H9 (cell line): ENCODE measurements at regions not wholly inside any gene's neighbourhood (a gene's known extent, or its start where the extent isn't known, plus 50 kb on each side); places are given as distances from the start of the nearest gene placed in this dataset.

ENCODE experiments used
- DNase-seq: peaks from one replicate; pipeline ENCODE4 v3.0.0-alpha.2; 2017
- H2AFZ ChIP-seq: one replicate; pipeline ENCODE4 v1.6.1; 2013; ENCODE audit warnings: mild to moderate bottlenecking, low read length, control low read depth, moderate library complexity
- H2AK5ac ChIP-seq: 2 replicates; pipeline ENCODE4 v1.6.1; 2013; ENCODE audit warnings: low read length, control low read depth, mixed read lengths; ENCODE audit not compliant: insufficient read length
- H2BK120ac ChIP-seq: one replicate; pipeline ENCODE4 v1.6.1; 2013; ENCODE audit warnings: low read depth, mild to moderate bottlenecking, low read length, control low read depth, inconsistent platforms; ENCODE audit not compliant: poor library complexity, severe bottlenecking
- H2BK12ac ChIP-seq: 2 replicates; pipeline ENCODE4 v1.6.1; 2013; ENCODE audit warnings: low read length, control low read depth, mixed read lengths, low read depth; ENCODE audit not compliant: insufficient read length
- H2BK15ac ChIP-seq: 2 replicates; pipeline ENCODE4 v1.6.1; 2013; ENCODE audit warnings: low read depth, low read length, control low read depth
- H2BK20ac ChIP-seq: one replicate; pipeline ENCODE4 v1.6.1; 2013; ENCODE audit warnings: low read depth, mild to moderate bottlenecking, low read length, control low read depth, inconsistent platforms; ENCODE audit not compliant: poor library complexity, severe bottlenecking
- H2BK5ac ChIP-seq: 2 replicates; pipeline ENCODE4 v1.6.1; 2013; ENCODE audit warnings: low read length, control low read depth, mixed read lengths; ENCODE audit not compliant: insufficient read length
- H3K14ac ChIP-seq: 2 replicates; pipeline ENCODE4 v1.6.1; 2013; ENCODE audit warnings: low read length, control low read depth; ENCODE audit not compliant: insufficient read depth
- H3K18ac ChIP-seq: 2 replicates; pipeline ENCODE4 v1.6.1; 2013; ENCODE audit warnings: low read depth, mild to moderate bottlenecking, mixed read lengths, low read length, control low read depth; ENCODE audit not compliant: insufficient read length
- H3K23ac ChIP-seq: 2 replicates; pipeline ENCODE4 v1.6.1; 2013; ENCODE audit warnings: low read length, control low read depth, mixed read lengths, low read depth; ENCODE audit not compliant: insufficient read length
- H3K23me2 ChIP-seq: 2 replicates; pipeline ENCODE4 v1.6.1; 2013; ENCODE audit warnings: low read depth, mild to moderate bottlenecking, mixed read lengths, low read length, control low read depth; ENCODE audit not compliant: insufficient read length, poor library complexity, severe bottlenecking
- H3K27ac ChIP-seq: 2 replicates; pipeline ENCODE4 v1.5.1; 2013; ENCODE audit warnings: low read length, control low read depth, mixed read lengths, low read depth; ENCODE audit not compliant: insufficient read length
- H3K27me3 ChIP-seq: 2 replicates; pipeline ENCODE4 v1.6.1; 2013; ENCODE audit warnings: low read length, control low read depth, inconsistent platforms; ENCODE audit not compliant: insufficient read depth
- H3K4ac ChIP-seq: 2 replicates; pipeline ENCODE4 v1.6.1; 2013; ENCODE audit warnings: low read depth, mild to moderate bottlenecking, control low read depth, inconsistent platforms, low read length, moderate library complexity
- H3K4me1 ChIP-seq: 2 replicates; pipeline ENCODE4 v1.6.1; 2013; ENCODE audit warnings: low read length, control low read depth, inconsistent platforms; ENCODE audit not compliant: insufficient read depth
- H3K4me2 ChIP-seq: 2 replicates; pipeline ENCODE4 v1.6.1; 2013; ENCODE audit warnings: low read length, control low read depth, mixed read lengths; ENCODE audit not compliant: insufficient read length, insufficient read depth
- H3K56ac ChIP-seq: 2 replicates; pipeline ENCODE4 v1.6.1; 2013; ENCODE audit warnings: low read depth, mild to moderate bottlenecking, mixed read lengths, low read length, control low read depth; ENCODE audit not compliant: insufficient read length
- H3K79me1 ChIP-seq: 2 replicates; pipeline ENCODE4 v1.6.1; 2013; ENCODE audit warnings: low read depth, mild to moderate bottlenecking, moderate library complexity, low read length, control low read depth, inconsistent platforms; ENCODE audit not compliant: insufficient read depth, poor library complexity, severe bottlenecking
- H3K79me2 ChIP-seq: 2 replicates; pipeline ENCODE4 v1.6.1; 2013; ENCODE audit warnings: low read length, control low read depth, inconsistent platforms; ENCODE audit not compliant: insufficient read depth
- H3K9ac ChIP-seq: 2 replicates; pipeline ENCODE4 v1.6.1; 2013; ENCODE audit warnings: low read length, control low read depth, mixed read lengths; ENCODE audit not compliant: insufficient read length; ENCODE audit errors: extremely low read depth
- H3K9me3 ChIP-seq: one replicate; pipeline ENCODE4 v1.6.1; 2013; ENCODE audit warnings: low read depth, low read length, inconsistent platforms; ENCODE audit not compliant: control insufficient read depth
- H3T11ph ChIP-seq: one replicate; pipeline ENCODE4 v1.6.1; 2013; ENCODE audit warnings: mild to moderate bottlenecking, low read length, control low read depth, inconsistent platforms
- H4K20me1 ChIP-seq: one replicate; pipeline ENCODE4 v1.6.1; 2013; ENCODE audit not compliant: control insufficient read depth, insufficient read length, insufficient read depth
- H4K5ac ChIP-seq: 2 replicates; pipeline ENCODE4 v1.6.1; 2013; ENCODE audit warnings: low read depth, mild to moderate bottlenecking, mixed read lengths, low read length, control low read depth; ENCODE audit not compliant: insufficient read length
- H4K8ac ChIP-seq: replicated peaks from 2 replicates; pipeline ENCODE4 v1.6.1; 2013; ENCODE audit warnings: low read length, control low read depth, mixed read lengths, low read depth; ENCODE audit not compliant: insufficient read length
- H4K91ac ChIP-seq: 2 replicates; pipeline ENCODE4 v1.6.1; 2013; ENCODE audit warnings: low read depth, mild to moderate bottlenecking, moderate library complexity, mixed read lengths, low read length, control low read depth; ENCODE audit not compliant: insufficient read length
- H3K27ac Mint-ChIP-seq, 3 experiments: 2 replicates in 2 of 3; 3 replicates in 1 of 3; pipeline ENCODE4 v1.8.0; 2020 to 2021; ENCODE audit warnings: mixed read lengths in 3 of 3, mild to moderate bottlenecking in 1 of 3, moderate library complexity in 1 of 3
- H3K27me3 Mint-ChIP-seq: 2 replicates; pipeline ENCODE4 v1.8.0; 2021; ENCODE audit warnings: low read depth, mild to moderate bottlenecking, moderate library complexity, mixed read lengths
- H3K36me3 Mint-ChIP-seq, 3 experiments: 2 replicates in 2 of 3; 3 replicates in 1 of 3; pipeline ENCODE4 v1.8.0; 2020 to 2021; ENCODE audit warnings: low read depth in 3 of 3, mixed read lengths in 3 of 3; ENCODE audit not compliant: insufficient read depth in 1 of 3
- H3K4me1 Mint-ChIP-seq, 2 experiments: 2 replicates each; pipeline ENCODE4 v1.8.0; 2020; ENCODE audit warnings: mixed read lengths in 2 of 2
- H3K4me3 Mint-ChIP-seq, 2 experiments: 2 replicates in 1 of 2; 3 replicates in 1 of 2; pipeline ENCODE4 v1.8.0; 2020 to 2021; ENCODE audit warnings: mild to moderate bottlenecking in 2 of 2, mixed read lengths in 2 of 2, moderate library complexity in 1 of 2
- H3K9me3 Mint-ChIP-seq, 2 experiments: 2 replicates in 1 of 2; 3 replicates in 1 of 2; pipeline ENCODE4 v1.8.0; 2020; ENCODE audit warnings: mild to moderate bottlenecking in 2 of 2, mixed read lengths in 2 of 2, moderate library complexity in 1 of 2
- WGBS: extraction: QIAGEN DNeasy Blood & Tissue Kit; methylation state at CpG from one replicate; pipeline ENCODE4 v1.1.7; 2013; ENCODE audit warnings: missing lambda C conversion rate, low lambda C conversion rate, mixed read lengths; ENCODE audit not compliant: insufficient read length; ENCODE audit errors: extremely low coverage; 5-methylcytosine and 5-hydroxymethylcytosine counted together
- TF ChIP-seq, protein P1 (sequence below): fragments of 200-600 bp; sonication (generic); conservative IDR thresholded peaks from 3 replicates; pipeline ENCODE4 v1.8.0; 2021; ENCODE audit warnings: antibody characterized with exemption, mild to moderate bottlenecking

DNA sequence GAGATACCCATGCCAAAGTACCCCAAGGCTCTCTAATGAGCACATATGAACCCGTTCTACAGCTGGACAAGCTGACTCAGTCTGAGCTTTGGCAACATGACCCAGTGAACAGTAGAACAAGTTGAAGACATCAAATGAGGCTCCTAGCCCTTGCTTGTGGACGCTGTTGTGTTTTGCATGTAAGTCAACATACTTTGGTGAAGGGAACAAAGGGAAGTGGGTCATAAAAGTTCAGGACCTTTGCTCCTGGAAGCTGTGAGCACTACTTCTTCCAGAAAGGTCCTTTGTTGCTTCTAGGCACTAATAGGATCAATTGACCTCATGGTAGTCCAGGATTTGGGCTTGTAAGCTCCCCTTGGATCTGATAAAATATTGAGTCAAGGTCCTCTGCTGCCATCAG, 613.5 kb upstream of the TBX3 start:
- Histone ChIP-seq H3K23ac (no peak overlapping the region), H4K8ac (no peak overlapping the region), H2BK120ac (no peak overlapping the region), H2BK5ac (no peak overlapping the region), H3K9me3 (no peaks in the 10 kb centered on the region), H2AK5ac (no peak overlapping the region), H3K4me1 (peaks cover 4% of the 10 kb centered on the region; the same call in 1 of the 2 replicates), H3K56ac (no peak overlapping the region), H3T11ph (no peak overlapping the region), H3K79me2 (no peaks in the 10 kb centered on the region), H4K91ac (no peak overlapping the region), H4K20me1 (no peaks in the 10 kb centered on the region), H3K14ac (no peak overlapping the region), H2AFZ (no peak overlapping the region), H3K27me3 (no peaks in the 10 kb centered on the region), H3K27ac (no peak overlapping the region), H3K9ac (no peak overlapping the region), H3K4me2 (no peak overlapping the region), H2BK12ac (no peak overlapping the region), H2BK20ac (no peak overlapping the region), H3K18ac (no peak overlapping the region), H2BK15ac (no peak overlapping the region), H3K4ac (no peak overlapping the region), H3K23me2 (no peaks in the 10 kb centered on the region), H3K79me1 (no peaks in the 10 kb centered on the region), H4K5ac (no peak overlapping the region)
- no CpG with 5 or more reads among the region's 2 CpGs for WGBS
- no peak for DNase-seq
- no peaks in the 10 kb centered on the region for H3K36me3 Mint-ChIP-seq
- H3K4me3 Mint-ChIP-seq, result no peak overlapping the region
- H3K4me1 Mint-ChIP-seq, result peaks cover 12 to 15% of the 10 kb centered on the region in 2 experiments
- no peaks in the 10 kb centered on the region; a peak in 3 of 5 replicates for H3K9me3 Mint-ChIP-seq
- H3K27me3 Mint-ChIP-seq, result peaks cover 2% of the 10 kb centered on the region; the same call in 1 of the 2 replicates
- TF ChIP-seq, protein P1, sequence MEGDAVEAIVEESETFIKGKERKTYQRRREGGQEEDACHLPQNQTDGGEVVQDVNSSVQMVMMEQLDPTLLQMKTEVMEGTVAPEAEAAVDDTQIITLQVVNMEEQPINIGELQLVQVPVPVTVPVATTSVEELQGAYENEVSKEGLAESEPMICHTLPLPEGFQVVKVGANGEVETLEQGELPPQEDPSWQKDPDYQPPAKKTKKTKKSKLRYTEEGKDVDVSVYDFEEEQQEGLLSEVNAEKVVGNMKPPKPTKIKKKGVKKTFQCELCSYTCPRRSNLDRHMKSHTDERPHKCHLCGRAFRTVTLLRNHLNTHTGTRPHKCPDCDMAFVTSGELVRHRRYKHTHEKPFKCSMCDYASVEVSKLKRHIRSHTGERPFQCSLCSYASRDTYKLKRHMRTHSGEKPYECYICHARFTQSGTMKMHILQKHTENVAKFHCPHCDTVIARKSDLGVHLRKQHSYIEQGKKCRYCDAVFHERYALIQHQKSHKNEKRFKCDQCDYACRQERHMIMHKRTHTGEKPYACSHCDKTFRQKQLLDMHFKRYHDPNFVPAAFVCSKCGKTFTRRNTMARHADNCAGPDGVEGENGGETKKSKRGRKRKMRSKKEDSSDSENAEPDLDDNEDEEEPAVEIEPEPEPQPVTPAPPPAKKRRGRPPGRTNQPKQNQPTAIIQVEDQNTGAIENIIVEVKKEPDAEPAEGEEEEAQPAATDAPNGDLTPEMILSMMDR, result no peak
- H3K27ac Mint-ChIP-seq, result no peak overlapping the region
